Activated CD4-positive, alpha-beta T cell treated with anti-CD3 and anti-CD28 coated beads, Interleukin-2, amount 10 ng/mL, durations not matched to agents 24 days and 14 days (primary cell): ENCODE measurements at regions not wholly inside any gene's neighbourhood (a gene's known extent, or its start where the extent isn't known, plus 50 kb on each side); places are given as distances from the start of the nearest gene placed in this dataset.

ENCODE experiments used
- DNase-seq: peaks from one replicate; pipeline ENCODE4 v3.0.0; 2022
- H3K27ac Mint-ChIP-seq: one replicate; pipeline ENCODE4 v1.8.0; 2022; ENCODE audit warnings: mild to moderate bottlenecking, mixed read lengths
- H3K27me3 Mint-ChIP-seq: one replicate; pipeline ENCODE4 v1.8.0; 2022; ENCODE audit warnings: mixed read lengths
- H3K36me3 Mint-ChIP-seq: one replicate; pipeline ENCODE4 v1.8.0; 2022; ENCODE audit warnings: low read depth, mild to moderate bottlenecking, mixed read lengths
- H3K4me1 Mint-ChIP-seq: one replicate; pipeline ENCODE4 v1.8.0; 2021; ENCODE audit warnings: mixed read lengths
- H3K4me3 Mint-ChIP-seq: one replicate; pipeline ENCODE4 v1.8.0; 2022; ENCODE audit warnings: mild to moderate bottlenecking, moderate library complexity, mixed read lengths
- H3K9me3 Mint-ChIP-seq: one replicate; pipeline ENCODE4 v1.8.0; 2021; ENCODE audit warnings: mixed read lengths
- intact Hi-C: fragments of 100-400 bp; cut with micrococcal nuclease; formaldehyde crosslinking; loops from one replicate; pipeline ENCODE4 v1.15.1; 2023

DNA sequence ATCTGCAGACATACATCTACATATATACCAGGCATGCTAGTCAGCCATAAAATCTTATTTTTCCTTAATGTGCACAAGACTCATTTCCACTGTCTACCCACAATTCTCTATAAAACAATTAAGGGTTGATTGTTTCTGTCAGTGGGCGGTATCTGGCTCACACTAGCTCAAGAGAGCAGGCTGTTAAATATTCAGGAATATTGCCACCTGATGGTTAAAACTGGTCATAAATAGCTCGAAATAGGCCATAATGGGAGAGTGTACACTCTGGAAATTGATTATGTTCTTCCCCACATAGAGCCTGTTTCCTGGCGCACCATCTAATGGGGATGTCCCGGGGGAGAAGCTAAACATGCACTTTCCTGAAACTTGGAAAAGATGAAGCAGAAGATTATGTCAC is 620.6 kb upstream of the ANKRD30A start:
- H3K27ac Mint-ChIP-seq: no peak overlapping the region
- no peaks in the 10 kb centered on the region for H3K27me3 Mint-ChIP-seq
- intact Hi-C loops: no loop called here
- peaks cover 4% of the 10 kb centered on the region for H3K9me3 Mint-ChIP-seq
- H3K4me3 Mint-ChIP-seq: no peak overlapping the region
- no peak for DNase-seq
- H3K4me1 Mint-ChIP-seq: no peaks in the 10 kb centered on the region
- H3K36me3 Mint-ChIP-seq: no peaks in the 10 kb centered on the region

DNA sequence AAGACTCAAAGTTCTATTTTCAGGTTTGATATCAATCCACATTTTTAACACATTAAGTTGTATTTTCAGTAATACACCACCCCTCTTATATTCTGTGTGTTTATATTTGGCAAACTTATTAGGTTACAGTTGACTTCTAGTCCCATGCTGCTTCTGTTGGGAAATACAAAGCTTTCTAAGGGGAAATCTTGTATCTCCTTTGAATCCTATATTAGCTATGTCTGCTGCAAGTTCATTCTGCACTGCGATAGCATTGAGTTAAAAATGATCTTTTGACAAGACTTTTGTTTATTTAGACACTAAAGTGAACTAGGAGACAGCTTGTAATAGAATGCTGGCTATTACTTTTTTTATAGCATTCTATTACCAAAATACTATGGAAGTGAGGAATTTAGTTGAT is 625.1 kb upstream of the ANKRD30A start:
- Mint-ChIP-seq H3K9me3 (peaks cover 7% of the 10 kb centered on the region), H3K27me3 (no peaks in the 10 kb centered on the region), H3K36me3 (no peaks in the 10 kb centered on the region), H3K27ac (no peak overlapping the region), H3K4me3 (no peak overlapping the region), H3K4me1 (no peaks in the 10 kb centered on the region)
- no peak for DNase-seq
- intact Hi-C loops: no loop called here

DNA sequence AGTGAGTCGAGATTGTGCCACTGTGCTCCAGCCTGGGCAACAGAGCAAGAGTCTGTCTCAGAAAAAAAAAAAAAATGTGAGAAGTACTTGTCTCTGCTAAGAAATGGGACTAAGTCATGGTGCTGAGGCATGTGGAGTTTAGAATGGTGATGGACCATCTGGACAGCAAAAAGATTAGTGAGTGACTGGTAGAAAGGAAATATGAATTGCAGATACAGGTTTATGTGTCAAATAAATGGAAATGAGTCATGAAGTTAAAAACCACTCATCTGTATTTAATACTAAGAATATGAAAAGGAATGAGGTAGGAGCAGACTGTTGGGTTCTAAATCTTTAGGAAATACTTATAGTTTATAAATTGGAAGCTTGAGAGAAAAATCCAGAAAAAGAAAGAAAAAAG is 625.7 kb upstream of the ANKRD30A start:
- Mint-ChIP-seq H3K4me1 (no peaks in the 10 kb centered on the region), H3K9me3 (peaks cover 7% of the 10 kb centered on the region), H3K4me3 (no peak overlapping the region), H3K36me3 (no peaks in the 10 kb centered on the region), H3K27ac (no peak overlapping the region), H3K27me3 (no peaks in the 10 kb centered on the region)
- DNase-seq: no peak
- intact Hi-C loops: no loop called here

DNA sequence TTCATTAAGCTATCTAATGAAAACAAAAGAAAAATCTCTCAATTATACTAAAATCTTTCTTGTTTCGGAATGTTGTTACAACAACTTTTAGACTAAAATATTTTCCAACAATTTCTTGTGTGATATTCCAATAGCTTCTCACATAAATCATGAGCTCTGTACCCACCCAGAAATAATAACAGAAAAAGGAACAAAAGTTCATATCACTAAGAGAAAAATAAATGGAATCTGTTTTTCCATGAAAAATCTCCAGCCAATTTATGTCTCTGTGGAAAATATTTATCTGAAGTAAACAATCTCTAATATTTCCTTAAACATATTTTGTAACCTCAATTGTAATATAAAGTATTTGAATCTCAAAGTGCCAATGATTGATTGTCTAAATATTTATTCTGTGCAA is 628.6 kb upstream of the ANKRD30A start:
- H3K36me3 Mint-ChIP-seq: no peaks in the 10 kb centered on the region
- no peak overlapping the region for H3K27ac Mint-ChIP-seq
- H3K27me3 Mint-ChIP-seq: no peaks in the 10 kb centered on the region
- DNase-seq: no peak
- no peak overlapping the region for H3K4me3 Mint-ChIP-seq
- no peaks in the 10 kb centered on the region for H3K4me1 Mint-ChIP-seq
- H3K9me3 Mint-ChIP-seq: peaks cover 3% of the 10 kb centered on the region
- intact Hi-C loops: no loop called here

DNA sequence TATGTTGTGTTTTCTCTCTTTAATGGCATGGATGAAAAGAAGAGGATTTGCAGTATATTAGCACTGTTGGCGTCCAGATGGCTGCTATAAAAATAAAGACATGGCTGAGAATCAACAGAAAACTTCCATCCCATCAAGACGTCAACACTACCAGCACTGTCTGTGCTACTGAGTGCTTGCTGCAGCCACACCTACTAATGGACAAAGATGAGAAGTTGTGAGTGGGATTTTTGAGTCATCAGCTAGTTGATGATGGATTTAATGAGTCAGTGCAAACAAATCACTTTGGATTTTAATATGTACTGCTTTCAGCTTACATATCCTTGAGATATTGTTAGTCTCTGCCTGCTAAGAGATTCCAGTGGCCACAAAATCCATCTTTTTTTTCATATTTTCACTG is 631.0 kb upstream of the ANKRD30A start:
- intact Hi-C loops: no loop called here
- no peaks in the 10 kb centered on the region for H3K4me1 Mint-ChIP-seq
- H3K4me3 Mint-ChIP-seq: no peak overlapping the region
- H3K9me3 Mint-ChIP-seq: peaks cover 3% of the 10 kb centered on the region
- no peak overlapping the region for H3K27ac Mint-ChIP-seq
- H3K36me3 Mint-ChIP-seq: no peaks in the 10 kb centered on the region
- no peak for DNase-seq
- no peaks in the 10 kb centered on the region for H3K27me3 Mint-ChIP-seq

DNA sequence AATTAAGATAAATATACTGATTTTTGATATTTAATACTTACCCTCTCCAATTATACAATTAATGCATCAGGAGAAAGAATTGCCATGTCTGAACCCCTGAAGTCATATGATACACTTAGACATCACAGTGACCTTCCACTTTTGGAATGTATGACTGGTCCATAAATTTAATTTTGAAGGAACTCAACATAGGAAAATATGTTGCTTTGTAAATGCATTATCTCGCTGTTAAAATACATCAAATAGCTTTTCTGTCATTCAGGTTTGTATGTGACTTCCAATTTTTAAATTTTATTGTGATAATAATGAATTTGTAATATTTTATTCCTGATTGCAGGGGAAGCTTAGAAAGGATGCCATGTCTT is 631.9 kb upstream of the ANKRD30A start:
- no peak overlapping the region for H3K27ac Mint-ChIP-seq
- intact Hi-C loops: no loop called here
- no peak for DNase-seq
- no peaks in the 10 kb centered on the region for H3K27me3 Mint-ChIP-seq
- H3K4me3 Mint-ChIP-seq: no peak overlapping the region
- peaks cover 3% of the 10 kb centered on the region for H3K9me3 Mint-ChIP-seq
- H3K4me1 Mint-ChIP-seq: no peaks in the 10 kb centered on the region
- H3K36me3 Mint-ChIP-seq: no peaks in the 10 kb centered on the region

DNA sequence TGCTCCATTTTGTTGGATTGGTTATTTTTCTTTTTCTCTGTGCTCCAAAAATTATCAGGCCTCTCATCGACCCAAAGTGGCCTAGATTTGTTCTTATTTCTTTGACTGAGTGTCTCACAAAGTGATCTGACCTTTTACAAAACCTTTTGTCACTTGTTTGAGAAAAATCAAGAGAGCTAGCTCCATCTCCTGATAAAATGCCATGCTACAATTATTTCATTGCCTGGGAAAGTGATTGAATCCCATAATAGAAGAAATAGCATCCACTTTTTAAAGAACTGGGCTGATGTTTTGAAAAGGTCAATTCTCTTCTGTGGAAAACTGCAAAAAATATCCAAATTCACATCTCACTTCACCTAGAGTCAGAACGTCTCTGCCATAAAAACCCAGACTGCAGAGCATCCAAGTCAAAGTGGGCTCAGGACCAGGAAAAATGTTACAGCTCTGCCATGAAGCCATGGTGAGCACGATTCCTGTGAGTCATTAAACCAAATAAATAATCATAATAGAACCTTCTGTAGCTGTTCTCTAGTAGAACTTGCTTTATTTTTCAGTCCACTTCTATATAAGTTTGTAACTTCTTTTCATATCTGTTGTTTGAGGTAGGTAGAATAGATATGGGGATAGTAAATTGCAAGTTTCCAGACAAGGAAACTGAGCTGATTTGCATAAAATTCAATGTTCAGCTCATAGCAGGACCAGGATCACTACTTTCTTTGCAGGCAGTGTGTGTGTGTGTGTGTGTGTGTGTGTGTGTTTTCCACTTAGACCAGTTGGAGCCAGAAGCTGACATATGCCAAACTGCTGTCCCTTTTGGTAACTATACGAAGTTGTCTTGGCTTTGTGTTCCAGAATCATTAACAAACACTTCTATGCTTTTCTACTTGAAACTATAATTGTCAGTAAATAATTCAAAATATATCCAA is 632.5 kb upstream of the ANKRD30A start:
- Mint-ChIP-seq H3K27ac (no peak overlapping the region), H3K27me3 (no peaks in the 10 kb centered on the region), H3K4me1 (no peaks in the 10 kb centered on the region), H3K36me3 (no peaks in the 10 kb centered on the region), H3K9me3 (peaks cover 3% of the 10 kb centered on the region), H3K4me3 (no peak overlapping the region)
- intact Hi-C loops: no loop called here
- no peak for DNase-seq

DNA sequence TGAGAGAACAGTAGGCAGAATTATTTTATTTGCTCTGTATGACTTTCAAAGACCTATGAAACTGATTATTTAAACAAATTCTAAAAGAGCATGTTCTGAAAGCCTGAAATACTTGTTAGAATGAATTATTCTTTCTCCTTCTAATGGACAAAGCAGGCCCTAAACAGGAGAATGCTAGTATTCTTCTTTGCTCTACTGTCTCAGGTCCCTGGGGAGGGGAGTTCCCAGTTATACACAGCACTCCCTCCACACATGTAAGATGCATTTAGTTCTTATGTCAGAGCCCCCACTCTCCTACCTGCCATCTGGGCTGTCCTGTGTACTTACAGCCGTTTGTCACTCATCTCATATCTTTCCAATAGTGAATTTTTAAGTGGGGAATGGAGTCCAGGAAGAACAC is 633.5 kb upstream of the ANKRD30A start:
- DNase-seq: no peak
- Mint-ChIP-seq H3K4me3 (no peak overlapping the region), H3K4me1 (no peaks in the 10 kb centered on the region), H3K9me3 (peaks cover 3% of the 10 kb centered on the region), H3K27me3 (no peaks in the 10 kb centered on the region), H3K36me3 (no peaks in the 10 kb centered on the region), H3K27ac (no peak overlapping the region)
- intact Hi-C loops: no loop called here

DNA sequence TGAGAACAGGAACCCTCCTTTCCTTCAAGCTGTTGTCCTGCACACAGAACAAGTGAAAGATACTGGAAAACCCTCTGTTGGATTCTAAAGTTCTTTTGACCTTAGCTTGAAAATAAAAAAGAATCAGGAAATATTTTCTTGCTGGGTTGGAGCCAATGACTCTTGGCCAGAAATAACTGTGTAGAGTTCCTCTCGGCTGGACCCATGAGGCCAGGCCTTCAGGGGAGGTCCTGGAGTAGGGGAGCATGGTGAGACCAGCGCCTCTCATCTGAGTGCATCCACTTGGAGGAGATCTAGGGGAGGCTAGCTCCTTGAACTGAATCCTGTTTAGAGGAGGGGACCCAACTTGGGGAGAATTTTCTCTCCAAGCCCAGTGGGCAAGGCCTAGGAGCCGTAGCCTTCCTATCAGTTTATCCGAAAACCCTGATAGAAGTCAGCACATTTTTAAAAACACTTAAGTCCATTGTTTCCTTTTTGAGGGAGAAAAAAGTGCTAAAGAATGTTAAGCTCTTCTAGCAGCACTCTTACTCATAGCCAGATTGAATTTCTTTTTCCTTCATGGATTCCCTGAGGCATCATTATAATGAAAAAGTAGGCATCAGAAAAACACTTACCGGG is 635.7 kb upstream of the ANKRD30A start:
- Mint-ChIP-seq H3K9me3 (no peaks in the 10 kb centered on the region), H3K36me3 (no peaks in the 10 kb centered on the region), H3K27ac (no peak overlapping the region)

DNA sequence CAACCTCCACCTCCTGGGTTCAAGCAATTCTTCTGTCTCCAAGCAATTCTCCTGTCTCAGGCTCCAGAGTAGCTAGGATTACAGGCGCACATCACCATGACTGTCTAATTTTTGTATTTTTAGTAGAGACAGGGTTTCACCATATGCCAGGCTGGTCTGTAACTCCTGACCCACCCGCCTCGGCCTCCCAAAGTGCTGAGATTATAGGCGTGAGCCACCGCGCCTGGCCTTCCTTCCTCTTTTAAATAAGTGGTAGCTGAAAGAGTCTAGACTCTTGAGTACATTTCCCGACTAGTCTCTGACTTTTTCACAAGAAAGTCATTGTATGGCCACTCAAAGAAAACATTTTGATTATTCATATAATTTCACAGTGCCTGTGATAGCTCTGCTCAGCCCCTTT is 636.2 kb upstream of the ANKRD30A start:
- intact Hi-C loops: no loop called here
- Mint-ChIP-seq H3K9me3 (no peaks in the 10 kb centered on the region), H3K36me3 (no peaks in the 10 kb centered on the region), H3K4me1 (no peaks in the 10 kb centered on the region), H3K4me3 (no peak overlapping the region), H3K27ac (no peak overlapping the region), H3K27me3 (no peaks in the 10 kb centered on the region)
- DNase-seq: no peak

More for the DNA sequence above, 635.7 kb upstream of the ANKRD30A start:
- intact Hi-C loops: no loop called here
- no peaks in the 10 kb centered on the region for H3K27me3 Mint-ChIP-seq
- H3K4me1 Mint-ChIP-seq: no peaks in the 10 kb centered on the region
- no peak overlapping the region for H3K4me3 Mint-ChIP-seq
- DNase-seq: no peak

DNA sequence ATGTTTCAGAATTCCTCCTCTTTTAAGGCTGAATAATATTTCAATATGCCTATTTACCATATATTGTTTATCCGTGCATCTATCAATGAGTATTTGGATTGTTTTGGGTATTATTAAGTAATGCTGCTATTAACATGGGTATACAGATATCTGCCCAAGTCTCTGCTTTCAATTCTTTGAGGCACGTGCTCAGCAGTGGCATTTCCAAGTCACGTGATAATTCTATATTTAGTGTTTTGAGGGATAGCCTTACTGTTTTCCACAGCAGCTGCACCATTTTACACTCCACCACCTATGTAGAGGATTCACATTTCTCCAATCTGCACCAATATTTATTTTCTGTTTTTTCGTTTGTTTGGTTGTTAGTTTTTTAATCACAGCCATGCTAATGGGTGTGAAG is 636.8 kb upstream of the ANKRD30A start:
- Mint-ChIP-seq H3K9me3 (no peaks in the 10 kb centered on the region), H3K36me3 (no peaks in the 10 kb centered on the region), H3K27me3 (no peaks in the 10 kb centered on the region), H3K4me1 (no peaks in the 10 kb centered on the region), H3K4me3 (no peak overlapping the region), H3K27ac (no peak overlapping the region)
- no peak for DNase-seq
- intact Hi-C loops: no loop called here

DNA sequence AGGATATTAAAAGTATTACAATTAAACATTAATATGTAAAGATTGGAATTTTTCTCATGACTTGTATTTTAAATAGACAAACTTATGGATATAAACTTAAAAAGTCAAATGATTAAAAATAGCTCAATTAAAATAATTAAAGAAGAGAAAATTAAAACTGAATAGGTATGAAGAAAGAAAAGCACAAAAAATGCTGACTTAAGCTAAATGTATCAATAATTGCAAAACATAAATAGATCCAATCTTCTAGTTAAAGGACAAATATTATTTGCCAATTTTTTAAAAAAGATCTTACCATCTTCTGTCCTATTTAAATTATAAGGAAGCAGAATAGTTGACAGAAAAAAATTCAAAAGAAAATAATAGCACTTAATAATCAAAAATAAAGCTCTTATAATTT is 646.3 kb upstream of the ANKRD30A start:
- H3K9me3 Mint-ChIP-seq: no peaks in the 10 kb centered on the region
- no peaks in the 10 kb centered on the region for H3K4me1 Mint-ChIP-seq
- H3K4me3 Mint-ChIP-seq: no peak overlapping the region
- intact Hi-C loops: no loop called here
- H3K36me3 Mint-ChIP-seq: no peaks in the 10 kb centered on the region
- no peaks in the 10 kb centered on the region for H3K27me3 Mint-ChIP-seq
- H3K27ac Mint-ChIP-seq: no peak overlapping the region
- no peak for DNase-seq

DNA sequence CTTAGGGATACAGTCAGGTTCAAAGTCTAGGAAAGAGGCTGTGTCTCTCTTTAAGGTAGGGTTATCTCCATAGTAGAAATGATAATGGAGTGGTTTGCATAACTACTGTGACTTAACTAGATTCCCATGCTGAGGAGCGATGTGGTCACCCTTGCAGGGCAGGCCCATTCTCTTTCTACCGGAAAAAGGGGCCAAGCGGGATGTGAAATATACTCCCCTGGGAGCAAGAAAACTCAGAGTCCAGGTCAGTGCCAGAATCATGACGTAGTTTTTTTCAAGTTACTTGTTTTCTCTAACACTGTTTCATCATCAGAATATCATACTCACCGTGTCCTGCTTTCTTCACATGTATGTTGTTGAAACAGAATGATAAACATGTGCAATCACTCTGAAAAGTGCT is 649.0 kb upstream of the ANKRD30A start:
- H3K27me3 Mint-ChIP-seq: no peaks in the 10 kb centered on the region
- intact Hi-C loops: no loop called here
- H3K4me1 Mint-ChIP-seq: no peaks in the 10 kb centered on the region
- no peak for DNase-seq
- no peaks in the 10 kb centered on the region for H3K36me3 Mint-ChIP-seq
- no peak overlapping the region for H3K27ac Mint-ChIP-seq
- H3K4me3 Mint-ChIP-seq: no peak overlapping the region
- no peaks in the 10 kb centered on the region for H3K9me3 Mint-ChIP-seq

DNA sequence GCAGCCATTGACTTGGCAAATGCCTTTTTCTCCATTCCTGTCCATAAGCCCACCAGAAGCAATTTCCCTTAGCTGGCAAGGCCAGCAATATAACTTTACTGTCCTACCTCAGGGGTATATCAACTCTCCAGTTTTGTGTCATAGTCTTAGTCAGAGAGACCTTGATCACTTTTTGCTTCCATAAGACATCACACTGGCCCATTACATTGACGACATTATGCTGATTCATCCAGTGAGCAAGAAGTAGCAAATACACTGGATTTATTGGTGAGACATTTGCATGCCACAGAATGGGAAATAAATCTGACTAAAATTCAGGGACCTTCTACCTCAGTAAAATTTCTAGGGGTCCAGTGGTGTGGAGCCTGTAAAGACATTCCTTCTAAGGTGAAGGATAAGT is 649.7 kb upstream of the ANKRD30A start:
- Mint-ChIP-seq H3K36me3 (no peaks in the 10 kb centered on the region), H3K4me3 (no peak overlapping the region), H3K4me1 (no peaks in the 10 kb centered on the region), H3K27me3 (no peaks in the 10 kb centered on the region), H3K9me3 (no peaks in the 10 kb centered on the region), H3K27ac (no peak overlapping the region)
- no peak for DNase-seq
- intact Hi-C loops: no loop called here

DNA sequence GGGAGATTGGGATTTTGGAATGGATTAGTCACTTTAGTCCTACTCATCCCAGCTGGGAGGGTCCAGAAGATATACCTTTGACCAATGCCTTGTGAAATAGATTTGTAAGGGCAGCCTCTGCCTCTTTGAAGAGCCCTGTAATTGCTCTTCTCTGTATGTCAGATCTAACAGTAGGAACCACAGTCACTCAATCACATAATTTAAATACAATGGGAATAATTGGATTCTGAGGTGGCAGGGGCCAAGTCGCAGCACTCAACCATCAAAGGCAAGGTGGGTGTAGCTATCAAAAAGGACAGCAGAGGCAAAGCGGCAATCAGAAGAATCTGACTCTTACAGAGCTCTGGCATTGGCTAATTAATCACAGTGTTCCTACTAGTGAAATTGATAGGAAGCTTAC is 650.9 kb upstream of the ANKRD30A start:
- peaks cover 5% of the 10 kb centered on the region for H3K9me3 Mint-ChIP-seq

More for the DNA sequence above, 650.9 kb upstream of the ANKRD30A start:
- H3K27ac Mint-ChIP-seq: no peak overlapping the region
- DNase-seq: no peak
- no peak overlapping the region for H3K4me3 Mint-ChIP-seq
- no peaks in the 10 kb centered on the region for H3K36me3 Mint-ChIP-seq
- intact Hi-C loops: no loop called here
- H3K27me3 Mint-ChIP-seq: no peaks in the 10 kb centered on the region
- H3K4me1 Mint-ChIP-seq: no peaks in the 10 kb centered on the region
